Vagina (tissue), 2 donors: ENCODE measurements at regions not wholly inside any gene's neighbourhood (a gene's known extent, or its start where the extent isn't known, plus 50 kb on each side); places are given as distances from the start of the nearest gene placed in this dataset.

Experiments
- POLR2A ChIP-seq, 2 donors: fragments of 450-650 bp; IDR thresholded peaks; one replicate each; pipeline ENCODE4 v1.6.1; 2017; ENCODE audit warnings: antibody characterized with exemption in 2 of 2, mild to moderate bottlenecking in 2 of 2, moderate library complexity in 2 of 2
- TF ChIP-seq, protein P1 (sequence below), 3 experiments: fragments of 450-650 bp in 2 of 3; fragments of 200-600 bp in 1 of 3; sonication (generic) in 1 of 3; IDR thresholded peaks; one replicate each; pipeline ENCODE4 v1.5.1; 2017 to 2019; ENCODE audit warnings: antibody characterized with exemption in 3 of 3, mild to moderate bottlenecking in 2 of 3, moderate library complexity in 2 of 3

DNA sequence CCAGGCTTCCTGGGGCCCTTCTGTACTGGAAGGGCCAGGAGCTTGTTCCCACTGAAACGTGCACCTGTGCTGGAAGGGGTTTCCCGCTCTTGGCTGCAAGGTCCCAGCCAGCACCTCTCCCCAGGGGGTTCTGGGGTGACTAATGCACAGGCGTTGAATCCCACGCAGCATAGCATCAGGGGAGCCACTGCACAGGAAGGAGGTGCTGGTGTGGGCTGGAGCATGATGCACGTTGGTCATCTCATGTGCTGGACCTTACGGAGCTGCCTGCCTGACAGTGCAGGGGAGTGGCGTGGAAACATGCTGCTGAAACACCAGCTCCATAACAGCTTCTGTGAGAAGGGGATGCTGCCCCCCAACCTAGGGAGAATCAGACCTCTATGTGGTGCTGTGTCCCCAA is 623.0 kb downstream of the AACS start:
- TF ChIP-seq, protein P1, sequence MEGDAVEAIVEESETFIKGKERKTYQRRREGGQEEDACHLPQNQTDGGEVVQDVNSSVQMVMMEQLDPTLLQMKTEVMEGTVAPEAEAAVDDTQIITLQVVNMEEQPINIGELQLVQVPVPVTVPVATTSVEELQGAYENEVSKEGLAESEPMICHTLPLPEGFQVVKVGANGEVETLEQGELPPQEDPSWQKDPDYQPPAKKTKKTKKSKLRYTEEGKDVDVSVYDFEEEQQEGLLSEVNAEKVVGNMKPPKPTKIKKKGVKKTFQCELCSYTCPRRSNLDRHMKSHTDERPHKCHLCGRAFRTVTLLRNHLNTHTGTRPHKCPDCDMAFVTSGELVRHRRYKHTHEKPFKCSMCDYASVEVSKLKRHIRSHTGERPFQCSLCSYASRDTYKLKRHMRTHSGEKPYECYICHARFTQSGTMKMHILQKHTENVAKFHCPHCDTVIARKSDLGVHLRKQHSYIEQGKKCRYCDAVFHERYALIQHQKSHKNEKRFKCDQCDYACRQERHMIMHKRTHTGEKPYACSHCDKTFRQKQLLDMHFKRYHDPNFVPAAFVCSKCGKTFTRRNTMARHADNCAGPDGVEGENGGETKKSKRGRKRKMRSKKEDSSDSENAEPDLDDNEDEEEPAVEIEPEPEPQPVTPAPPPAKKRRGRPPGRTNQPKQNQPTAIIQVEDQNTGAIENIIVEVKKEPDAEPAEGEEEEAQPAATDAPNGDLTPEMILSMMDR (IDR thresholded peaks at IDR 0.05) = no peak
- TF ChIP-seq POLR2A (IDR thresholded peaks at IDR 0.05) = no peak
